ENCODE measurements at regions not wholly inside any gene's neighbourhood (a gene's known extent, or its start where the extent isn't known, plus 50 kb on each side); places are given as distances from the start of the nearest gene placed in this dataset.
A peak's percentile ranks its signal among the peaks of the same experiment; 100 is the strongest.

DNA sequence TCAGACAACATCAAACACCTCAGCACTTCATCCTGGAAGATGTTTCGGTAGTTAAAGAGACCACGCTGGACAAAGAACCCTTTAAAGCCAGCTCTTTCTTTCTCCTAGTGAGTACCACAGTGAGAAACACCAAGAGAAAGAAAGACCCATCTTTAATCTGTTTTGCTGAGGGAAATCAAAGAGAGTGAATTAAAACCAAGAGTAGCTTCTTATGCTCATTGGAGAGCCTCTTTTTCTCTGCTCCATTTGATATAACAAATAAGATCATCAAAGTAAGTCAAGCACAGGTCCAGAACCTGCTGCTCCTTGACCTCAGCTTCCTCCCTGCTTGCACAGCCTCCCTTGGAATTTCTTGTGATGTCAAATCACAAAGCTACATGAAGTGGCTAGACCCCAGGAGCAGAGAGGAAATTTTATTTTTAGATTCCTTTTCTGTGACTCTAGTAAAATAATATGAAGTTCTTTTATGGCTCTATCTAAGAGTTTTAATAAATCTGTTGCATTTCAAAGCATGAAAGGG, 436.4 kb downstream of the C3orf38 start:
- no peaks in the 10 kb centered on the region for H3K27me3 Mint-ChIP-seq (ENCODE audit: insufficient read depth)
- no peaks in the 10 kb centered on the region for H3K9me3 Mint-ChIP-seq
- H3K4me1 Mint-ChIP-seq: peaks cover 1% of the 10 kb centered on the region
- no peaks in the 10 kb centered on the region for H3K9me3 ChIP-seq (ENCODE audit: control insufficient read depth, low read length)
- TF ChIP-seq, protein P1, sequence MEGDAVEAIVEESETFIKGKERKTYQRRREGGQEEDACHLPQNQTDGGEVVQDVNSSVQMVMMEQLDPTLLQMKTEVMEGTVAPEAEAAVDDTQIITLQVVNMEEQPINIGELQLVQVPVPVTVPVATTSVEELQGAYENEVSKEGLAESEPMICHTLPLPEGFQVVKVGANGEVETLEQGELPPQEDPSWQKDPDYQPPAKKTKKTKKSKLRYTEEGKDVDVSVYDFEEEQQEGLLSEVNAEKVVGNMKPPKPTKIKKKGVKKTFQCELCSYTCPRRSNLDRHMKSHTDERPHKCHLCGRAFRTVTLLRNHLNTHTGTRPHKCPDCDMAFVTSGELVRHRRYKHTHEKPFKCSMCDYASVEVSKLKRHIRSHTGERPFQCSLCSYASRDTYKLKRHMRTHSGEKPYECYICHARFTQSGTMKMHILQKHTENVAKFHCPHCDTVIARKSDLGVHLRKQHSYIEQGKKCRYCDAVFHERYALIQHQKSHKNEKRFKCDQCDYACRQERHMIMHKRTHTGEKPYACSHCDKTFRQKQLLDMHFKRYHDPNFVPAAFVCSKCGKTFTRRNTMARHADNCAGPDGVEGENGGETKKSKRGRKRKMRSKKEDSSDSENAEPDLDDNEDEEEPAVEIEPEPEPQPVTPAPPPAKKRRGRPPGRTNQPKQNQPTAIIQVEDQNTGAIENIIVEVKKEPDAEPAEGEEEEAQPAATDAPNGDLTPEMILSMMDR (conservative IDR thresholded peaks at IDR 0.05): no peak
- H3K27ac ChIP-seq (ENCODE audit: low read depth, low read length): no peak overlapping the region
- H3K27ac Mint-ChIP-seq: no peak overlapping the region
- no peak overlapping the region for H3K9ac ChIP-seq (ENCODE audit: extremely low read depth, low read length, poor library complexity, severe bottlenecking)
- H3K36me3 Mint-ChIP-seq (ENCODE audit: low read depth): no peaks in the 10 kb centered on the region
- WGBS, 2 experiments (ENCODE audit: insufficient coverage in 1 of 2, insufficient read length in 1 of 2): 91% methylated on average over 2 of the region's 2 CpGs; no CpG with 5 or more reads in 1 of the 2 experiments
- no peak overlapping the region for H3K4me3 ChIP-seq (ENCODE audit: low read length)
- no peak for DNase-seq
- no peaks in the 10 kb centered on the region for H3K4me1 ChIP-seq (ENCODE audit: control insufficient read depth, insufficient read depth, low read length)
- no peaks in the 10 kb centered on the region for H3K36me3 ChIP-seq (ENCODE audit: control insufficient read depth, insufficient read depth, low read length)
- no peaks in the 10 kb centered on the region for H3K27me3 ChIP-seq (ENCODE audit: control insufficient read depth, insufficient read depth, low read length, poor library complexity, severe bottlenecking)
- H3K4me3 Mint-ChIP-seq: no peak overlapping the region

DNA sequence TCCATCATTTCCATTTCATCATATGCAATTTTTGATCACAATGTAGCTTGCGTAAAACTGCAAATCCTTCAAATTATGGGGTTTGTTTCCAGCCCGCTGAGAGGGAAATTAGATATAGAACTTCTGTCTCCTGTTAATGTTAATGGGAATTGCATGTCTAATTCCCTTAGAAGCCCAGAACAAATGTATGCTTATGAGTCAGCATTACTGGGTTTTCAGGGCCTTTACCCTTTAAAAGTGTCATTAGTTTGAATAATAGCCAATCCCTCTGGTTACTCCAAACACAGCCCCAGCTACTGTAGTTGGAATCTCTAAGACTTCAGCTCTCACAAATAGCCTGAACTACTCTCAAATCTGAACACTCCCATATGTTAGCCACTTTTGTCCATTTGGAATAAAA, 439.4 kb downstream of the C3orf38 start:
- Histone ChIP-seq H3K4me1 (ENCODE audit: control insufficient read depth, insufficient read depth, low read length) (no peaks in the 10 kb centered on the region), H3K9me3 (ENCODE audit: control insufficient read depth, low read length) (no peaks in the 10 kb centered on the region), H3K9ac (ENCODE audit: extremely low read depth, low read length, poor library complexity, severe bottlenecking) (no peak overlapping the region), H3K4me3 (ENCODE audit: low read length) (no peak overlapping the region), H3K27me3 (ENCODE audit: control insufficient read depth, insufficient read depth, low read length, poor library complexity, severe bottlenecking) (no peaks in the 10 kb centered on the region), H3K36me3 (ENCODE audit: control insufficient read depth, insufficient read depth, low read length) (no peaks in the 10 kb centered on the region), H3K27ac (ENCODE audit: low read depth, low read length) (peak overlapping the region; percentile 16)
- Mint-ChIP-seq H3K36me3 (ENCODE audit: low read depth) (no peaks in the 10 kb centered on the region), H3K27ac (no peak overlapping the region), H3K27me3 (ENCODE audit: insufficient read depth) (no peaks in the 10 kb centered on the region), H3K4me3 (no peak overlapping the region), H3K4me1 (peaks cover 1% of the 10 kb centered on the region), H3K9me3 (no peaks in the 10 kb centered on the region)
- no peak for DNase-seq
- TF ChIP-seq, protein P1 (conservative IDR thresholded peaks at IDR 0.05): no peak
- WGBS, 2 experiments (ENCODE audit: insufficient coverage in 1 of 2, insufficient read length in 1 of 2): 80 to 97% methylated on average over 1 to 2 of the region's 2 CpGs

DNA sequence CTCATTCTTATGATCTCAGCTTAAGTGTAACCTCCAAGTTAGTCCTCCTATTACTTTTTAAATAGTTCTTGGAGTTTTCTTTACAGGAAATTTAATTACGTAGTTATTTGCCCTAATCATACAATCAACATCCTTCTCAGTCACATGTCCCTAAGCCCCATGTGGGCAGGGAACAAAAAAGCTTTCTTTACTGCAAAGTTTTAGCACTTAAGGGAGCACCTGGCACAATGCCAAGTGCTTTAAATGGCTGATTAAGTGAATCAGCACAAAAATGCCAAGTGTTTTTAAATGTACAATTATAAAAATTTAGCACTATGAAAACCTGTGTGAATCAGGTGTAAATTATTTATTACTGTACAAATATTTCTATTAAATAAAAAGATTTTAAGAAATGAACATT, 445.3 kb downstream of the C3orf38 start:
- Histone ChIP-seq H3K4me1 (ENCODE audit: control insufficient read depth, insufficient read depth, low read length) (no peaks in the 10 kb centered on the region), H3K36me3 (ENCODE audit: control insufficient read depth, insufficient read depth, low read length) (no peaks in the 10 kb centered on the region), H3K9ac (ENCODE audit: extremely low read depth, low read length, poor library complexity, severe bottlenecking) (no peak overlapping the region), H3K27ac (ENCODE audit: low read depth, low read length) (no peak overlapping the region), H3K9me3 (ENCODE audit: control insufficient read depth, low read length) (peaks cover 4% of the 10 kb centered on the region), H3K4me3 (ENCODE audit: low read length) (no peak overlapping the region), H3K27me3 (ENCODE audit: control insufficient read depth, insufficient read depth, low read length, poor library complexity, severe bottlenecking) (no peaks in the 10 kb centered on the region)
- Mint-ChIP-seq H3K9me3 (peaks cover 2% of the 10 kb centered on the region), H3K27me3 (ENCODE audit: insufficient read depth) (no peaks in the 10 kb centered on the region), H3K4me3 (no peak overlapping the region), H3K27ac (no peak overlapping the region), H3K36me3 (ENCODE audit: low read depth) (no peaks in the 10 kb centered on the region), H3K4me1 (no peaks in the 10 kb centered on the region)
- TF ChIP-seq, protein P1 (conservative IDR thresholded peaks at IDR 0.05): no peak
- WGBS, 2 experiments (ENCODE audit: insufficient coverage in 1 of 2, insufficient read length in 1 of 2): 100% methylated on average over 1 of the region's 1 CpG; no CpG with 5 or more reads in 1 of the 2 experiments
- DNase-seq: no peak

Measured in endodermal cell (in vitro differentiated cells).